G401.6 (cell line): ENCODE measurements at regions not wholly inside any gene's neighbourhood (a gene's known extent, or its start where the extent isn't known, plus 50 kb on each side); places are given as distances from the start of the nearest gene placed in this dataset.
"Not testable (repeated sequence)": the region's sequence is repeated elsewhere in the genome, so short reads cannot be mapped to it uniquely, and the experiment has no call there.

Experiments used
- FAIRE-seq: peaks from 2 replicates; lab custom pipeline; 2012; peaks lifted over from hg19 to GRCh38; lab: Jason Lieb, UNC

DNA sequence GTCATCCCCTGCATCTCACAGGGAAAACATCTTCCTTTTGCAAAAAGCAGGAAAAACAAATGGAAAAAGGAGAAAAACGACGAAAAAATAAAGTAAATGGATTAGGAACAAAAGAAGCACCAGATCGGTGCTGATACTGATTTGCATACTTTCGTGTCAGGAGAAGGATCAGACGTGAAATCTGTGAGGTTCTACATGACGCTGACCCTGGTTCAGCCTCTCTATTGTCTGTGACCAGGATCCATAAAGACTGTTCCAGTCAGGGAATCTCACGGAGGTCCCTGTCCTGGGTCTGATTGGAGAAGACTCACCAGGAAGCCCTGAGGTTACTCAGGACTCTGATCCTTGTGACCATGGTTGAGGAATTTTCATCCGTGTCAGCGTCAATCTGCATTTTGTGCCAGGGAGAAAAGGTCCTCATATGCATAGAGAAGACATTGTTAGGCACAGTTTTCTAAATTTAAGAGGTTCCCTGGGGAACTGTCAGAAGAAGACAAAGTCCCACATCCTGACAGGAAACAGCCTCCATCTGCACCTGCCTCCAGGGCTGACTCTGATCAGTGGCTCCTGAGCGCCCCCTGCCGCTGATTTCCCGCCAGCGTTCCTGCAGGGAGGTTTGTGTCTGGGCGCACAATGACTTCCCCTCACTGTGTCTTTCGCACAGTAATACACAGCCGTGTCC lies 808.2 kb downstream of the TMEM121 start:
- FAIRE-seq: not testable (repeated sequence)

- not testable (repeated sequence) for FAIRE-seq
These were observed 808.7 kb downstream of the TMEM121 start for GRCh38 chr14:106335110-106335429.

DNA sequence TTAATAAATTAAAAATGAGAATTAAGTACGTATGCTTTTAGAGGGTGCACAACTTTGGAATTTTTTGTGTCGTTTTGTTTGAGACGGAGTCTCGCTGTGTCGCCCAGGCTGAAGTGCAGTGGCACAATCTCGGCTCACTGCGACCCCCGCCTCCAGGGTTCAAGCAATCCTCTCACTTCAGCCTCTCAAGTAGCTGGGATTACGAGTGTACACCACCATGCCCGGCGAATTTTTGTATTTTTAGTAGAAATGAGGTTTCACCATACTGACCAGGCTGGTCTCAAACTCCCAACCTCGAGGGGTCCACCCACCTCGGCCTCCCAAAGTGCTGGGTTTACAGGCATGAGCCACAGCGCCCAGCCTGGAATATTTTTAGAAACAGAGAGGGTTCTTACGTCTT lies 812.4 kb downstream of the TMEM121 start:
- not testable (repeated sequence) for FAIRE-seq

GRCh38 chr14:106340658-106341057 lies 814.3 kb downstream of the TMEM121 start:
- not testable (repeated sequence) for FAIRE-seq

- FAIRE-seq: not testable (repeated sequence)
These were observed 814.8 kb downstream of the TMEM121 start for GRCh38 chr14:106341161-106341560.

GRCh38 chr14:106343626-106344025 lies 817.2 kb downstream of the TMEM121 start:
- FAIRE-seq: no peak

GRCh38 chr14:106344065-106344614 lies 817.8 kb downstream of the TMEM121 start:
- FAIRE-seq: not testable (repeated sequence)

GRCh38 chr14:106344791-106345479 lies 818.6 kb downstream of the TMEM121 start:
- not testable (repeated sequence) for FAIRE-seq

DNA sequence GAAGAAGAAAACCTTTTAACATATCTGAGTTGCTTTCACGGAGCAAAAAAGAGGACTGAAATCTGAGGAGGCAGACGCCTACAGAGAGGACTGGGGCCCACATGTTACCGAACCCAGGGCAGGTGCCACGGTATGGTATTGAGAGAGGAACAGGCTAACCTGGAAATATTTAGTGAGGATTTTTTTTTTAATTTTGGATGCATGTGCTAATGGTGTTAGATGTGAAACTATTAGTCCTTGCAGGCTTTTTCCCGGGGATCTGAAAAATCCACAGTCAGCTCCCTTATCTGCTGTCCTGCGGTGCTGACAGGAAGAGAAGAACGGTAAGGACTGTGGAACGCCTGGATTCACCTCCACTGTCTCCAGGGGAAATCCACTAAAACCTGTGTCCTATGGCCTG lies 819.7 kb downstream of the TMEM121 start:
- FAIRE-seq: no peak

DNA sequence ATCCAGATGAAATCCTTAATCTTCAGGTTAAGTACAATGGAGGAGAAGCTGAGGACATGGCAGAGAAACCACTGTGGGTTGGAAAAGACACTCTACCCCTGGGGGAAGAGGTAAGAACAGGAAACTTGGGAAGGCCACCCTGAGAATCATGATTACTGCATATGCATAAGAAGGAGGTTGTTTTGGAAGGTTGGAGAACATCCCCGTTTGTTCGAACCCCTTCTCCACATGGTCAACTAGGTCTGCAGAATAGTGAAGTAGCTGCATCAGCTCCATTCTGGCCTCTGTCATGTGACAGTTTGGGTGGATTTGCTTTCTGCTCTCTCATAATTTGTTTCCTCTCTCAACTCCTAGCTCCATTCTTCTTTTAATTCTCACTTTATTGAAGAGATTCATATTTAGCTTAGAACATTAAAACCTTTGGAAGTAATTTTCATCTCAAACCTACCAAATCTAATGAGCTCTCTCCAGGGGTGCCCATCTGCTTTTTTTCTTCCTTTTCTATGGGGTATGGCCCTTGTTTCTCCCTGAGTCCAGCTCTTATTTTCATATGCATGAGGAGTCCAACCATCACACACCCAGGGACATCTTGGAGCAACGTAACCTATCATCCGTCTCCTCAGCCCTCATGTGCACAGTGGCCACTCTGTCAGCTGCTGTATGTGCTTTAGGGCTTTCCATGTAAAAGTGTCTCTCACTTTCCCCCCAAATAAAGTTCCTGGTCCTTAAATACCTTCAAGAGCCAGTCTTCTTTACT lies 820.3 kb downstream of the TMEM121 start:
- FAIRE-seq: no peak

GRCh38 chr14:106347291-106347778 lies 821.0 kb downstream of the TMEM121 start:
- no peak for FAIRE-seq

GRCh38 chr14:106347890-106348755 lies 821.7 kb downstream of the TMEM121 start:
- FAIRE-seq: no peak

GRCh38 chr14:106348873-106349540 lies 822.6 kb downstream of the TMEM121 start:
- not testable (repeated sequence) for FAIRE-seq

DNA sequence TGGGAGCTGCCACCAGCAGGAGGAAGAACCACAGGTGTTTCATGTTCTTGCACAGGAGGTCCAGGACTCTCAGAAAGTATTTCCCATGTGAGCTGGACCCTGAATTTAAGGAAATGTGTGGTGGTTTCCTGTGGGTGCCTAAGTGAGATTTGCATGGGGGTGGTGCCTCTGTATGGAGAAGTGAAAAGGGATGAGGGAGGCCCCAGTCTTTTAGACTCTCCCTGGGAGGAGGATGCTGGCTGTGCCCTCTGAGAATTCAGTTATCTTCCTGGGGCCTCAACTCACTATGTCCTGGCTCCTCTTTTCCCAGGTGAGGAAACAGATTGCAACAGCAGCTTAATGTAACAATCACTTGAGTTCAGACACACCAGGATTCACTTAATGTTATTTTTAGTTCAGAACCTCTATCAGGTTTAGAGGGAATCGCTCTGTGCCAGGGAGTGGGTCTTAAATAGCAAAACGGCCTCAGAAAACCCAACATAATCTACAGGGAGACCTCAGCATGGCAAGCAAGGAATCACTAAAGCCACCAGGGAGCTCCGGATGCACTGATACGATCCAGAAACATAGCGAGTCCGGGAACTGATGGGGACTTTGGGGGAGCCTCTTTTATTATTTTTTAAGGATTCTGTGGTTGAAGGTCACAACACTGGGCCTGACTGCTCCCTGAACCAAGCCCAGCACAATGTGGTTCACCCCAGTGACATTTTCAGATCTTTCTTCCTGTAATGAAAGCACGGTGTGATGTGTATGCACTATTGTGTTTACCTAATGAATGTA lies 823.5 kb downstream of the TMEM121 start:
- not testable (repeated sequence) for FAIRE-seq

DNA sequence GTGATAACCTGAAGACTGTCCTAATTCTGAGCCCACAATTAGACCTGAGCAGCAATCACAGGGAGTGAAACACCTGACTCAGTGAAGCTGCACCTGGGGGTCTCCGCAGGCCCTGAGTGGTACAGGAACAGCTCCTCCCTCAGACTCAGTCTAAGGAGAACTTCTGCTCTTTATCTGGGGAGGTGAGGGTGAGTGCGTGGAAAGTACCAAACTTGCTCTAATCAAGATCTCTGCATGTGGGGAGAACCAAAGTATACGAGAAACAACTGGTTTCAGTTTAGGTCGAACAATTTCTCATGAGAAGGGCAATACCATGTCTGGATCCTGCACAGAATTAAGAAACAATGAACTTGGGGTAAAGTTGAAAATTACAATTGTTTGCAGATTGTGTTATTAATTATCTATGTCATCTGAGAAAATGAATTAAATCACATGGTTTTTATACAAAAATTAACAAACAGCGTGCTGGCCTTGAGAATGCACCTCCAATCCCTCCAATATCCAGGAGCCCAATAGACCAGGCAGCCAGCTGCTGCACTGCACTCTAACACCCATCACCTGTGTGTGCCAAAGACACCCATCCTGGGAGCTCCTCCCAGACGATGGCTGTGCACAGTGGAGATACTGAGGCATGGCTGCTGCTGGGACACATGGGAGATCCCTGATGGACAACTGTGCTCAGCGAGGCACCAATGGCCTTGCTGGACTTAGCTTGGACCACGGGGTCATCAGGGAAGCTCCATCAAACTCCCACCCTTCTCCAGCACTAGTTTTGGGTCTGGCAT lies 828.8 kb downstream of the TMEM121 start:
- not testable (repeated sequence) for FAIRE-seq

DNA sequence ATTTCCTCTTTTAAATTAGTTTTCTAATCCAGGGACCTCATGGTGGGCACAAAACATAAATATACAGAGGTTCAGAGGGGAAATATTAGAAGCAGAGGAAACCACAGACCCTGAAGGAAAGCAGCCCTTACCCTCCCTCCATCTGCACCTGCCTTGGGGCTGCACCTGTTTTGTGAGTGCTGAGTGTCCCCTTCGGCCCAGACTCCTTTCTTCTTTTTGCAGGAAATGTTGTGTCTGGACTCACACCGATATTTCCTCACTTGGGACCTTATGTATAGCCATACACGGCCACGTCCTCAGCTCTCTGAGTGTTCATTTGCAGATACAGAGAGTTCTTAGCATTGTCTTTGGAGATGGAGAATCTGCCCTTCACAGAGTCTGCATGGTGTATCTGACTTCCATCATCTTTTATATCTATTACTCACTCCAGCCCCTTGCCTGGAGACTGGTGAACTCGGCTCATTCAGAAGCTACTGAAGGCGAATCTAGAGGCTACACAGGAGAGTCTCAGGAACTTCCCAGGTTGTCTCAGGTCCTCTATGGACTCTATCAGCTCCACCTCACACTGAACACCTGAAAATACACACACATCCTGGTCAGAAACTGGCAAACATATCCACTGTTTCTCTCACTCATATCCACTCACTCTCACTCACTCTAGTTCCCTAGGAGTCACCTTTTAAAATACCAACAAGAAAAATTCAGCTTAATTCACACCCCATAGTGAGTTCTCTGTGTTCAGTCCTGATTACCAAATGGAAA lies 829.7 kb downstream of the TMEM121 start:
- not testable (repeated sequence) for FAIRE-seq

DNA sequence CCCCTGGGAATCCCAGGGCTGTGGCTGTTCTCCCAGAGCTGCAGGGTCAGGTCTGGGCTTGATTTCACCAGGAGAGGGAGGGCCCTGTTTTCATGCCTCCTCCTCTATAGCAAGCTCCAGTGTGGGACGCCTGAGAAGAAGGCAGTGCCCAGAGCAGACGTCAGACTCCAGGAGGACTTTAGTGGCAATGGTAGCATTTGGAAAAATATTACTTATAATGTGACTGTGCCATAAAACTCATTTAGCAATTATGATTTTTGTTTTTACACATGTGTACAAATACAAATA lies 830.2 kb downstream of the TMEM121 start:
- not testable (repeated sequence) for FAIRE-seq

- FAIRE-seq: not testable (repeated sequence)
These were observed 832.9 kb downstream of the TMEM121 start for GRCh38 chr14:106359157-106359887.
